GM10248 (cell line): ENCODE measurements at regions not wholly inside any gene's neighbourhood (a gene's known extent, or its start where the extent isn't known, plus 50 kb on each side); places are given as distances from the start of the nearest gene placed in this dataset.

ENCODE experiments used
- CTCF ChIA-PET: fragments of 300-600 bp; sonication (Branson Sonifier 250); formaldehyde crosslinking; extraction: SDS; loops from one replicate; lab custom pipeline; 2021; ENCODE audit warnings: antibody characterized with exemption; lab: Yijun Ruan, JAX
- POLR2A ChIA-PET: fragments of 350-650 bp; sonication (Branson Sonifier 250); formaldehyde crosslinking; extraction: SDS; loops from one replicate; lab custom pipeline; 2020; ENCODE audit warnings: antibody characterized with exemption; lab: Yijun Ruan, JAX
- DNase-seq: peaks from one replicate; pipeline ENCODE4 v3.0.0; 2012; ENCODE audit errors: extremely low spot score
- TF ChIP-seq, protein P1 (sequence below): IDR thresholded peaks from 2 replicates; pipeline ENCODE4 v1.5.1; 2012; ENCODE audit warnings: mild to moderate bottlenecking, low read depth; ENCODE audit errors: extremely low read depth, missing control alignments, control extremely low read depth

GRCh38 chr2:26530696-26531095 lies 52.8 kb upstream of the OTOF start:
- CTCF ChIA-PET = interaction anchor here (1.2 kb wide), 1 partner anchor 10 kb away, joined by 4 read pairs; no protein-coding TSS in a partner anchor
- no peak for DNase-seq
- TF ChIP-seq, protein P1, sequence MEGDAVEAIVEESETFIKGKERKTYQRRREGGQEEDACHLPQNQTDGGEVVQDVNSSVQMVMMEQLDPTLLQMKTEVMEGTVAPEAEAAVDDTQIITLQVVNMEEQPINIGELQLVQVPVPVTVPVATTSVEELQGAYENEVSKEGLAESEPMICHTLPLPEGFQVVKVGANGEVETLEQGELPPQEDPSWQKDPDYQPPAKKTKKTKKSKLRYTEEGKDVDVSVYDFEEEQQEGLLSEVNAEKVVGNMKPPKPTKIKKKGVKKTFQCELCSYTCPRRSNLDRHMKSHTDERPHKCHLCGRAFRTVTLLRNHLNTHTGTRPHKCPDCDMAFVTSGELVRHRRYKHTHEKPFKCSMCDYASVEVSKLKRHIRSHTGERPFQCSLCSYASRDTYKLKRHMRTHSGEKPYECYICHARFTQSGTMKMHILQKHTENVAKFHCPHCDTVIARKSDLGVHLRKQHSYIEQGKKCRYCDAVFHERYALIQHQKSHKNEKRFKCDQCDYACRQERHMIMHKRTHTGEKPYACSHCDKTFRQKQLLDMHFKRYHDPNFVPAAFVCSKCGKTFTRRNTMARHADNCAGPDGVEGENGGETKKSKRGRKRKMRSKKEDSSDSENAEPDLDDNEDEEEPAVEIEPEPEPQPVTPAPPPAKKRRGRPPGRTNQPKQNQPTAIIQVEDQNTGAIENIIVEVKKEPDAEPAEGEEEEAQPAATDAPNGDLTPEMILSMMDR = no peak
- POLR2A ChIA-PET = no interaction called here

GRCh38 chr2:26530240-26530540 lies 52.3 kb upstream of the OTOF start:
- POLR2A ChIA-PET = no interaction called here
- TF ChIP-seq, protein P1 = no peak
- no peak for DNase-seq
- CTCF ChIA-PET = interaction anchor here (1.2 kb wide), 1 partner anchor 10 kb away, joined by 4 read pairs; no protein-coding TSS in a partner anchor

- DNase-seq = no peak
- TF ChIP-seq, protein P1 = no peak
- ChIA-PET POLR2A (no interaction called here), CTCF (no interaction called here)
Observed at GRCh38 chr2:26529406-26530239, 51.7 kb upstream of the OTOF start.

GRCh38 chr2:26528836-26529235 lies 50.9 kb upstream of the OTOF start:
- TF ChIP-seq, protein P1 = no peak
- DNase-seq = no peak
- POLR2A ChIA-PET = interaction anchor here (0.6 kb wide), 1 partner anchor 174 kb away, joined by 3 read pairs; no protein-coding TSS in a partner anchor
- CTCF ChIA-PET = interaction anchor here (0.8 kb wide), 1 partner anchor 49 kb away, joined by 3 read pairs; no protein-coding TSS in a partner anchor

- DNase-seq = no peak
- ChIA-PET CTCF (interaction anchor here (0.8 kb wide), 1 partner anchor 50 kb away, joined by 3 read pairs; no protein-coding TSS in a partner anchor), POLR2A (interaction anchor here (0.6 kb wide), 1 partner anchor 173 kb away, joined by 3 read pairs; no protein-coding TSS in a partner anchor)
- TF ChIP-seq, protein P1 = no peak
Observed at GRCh38 chr2:26527726-26528585, 50.0 kb upstream of the OTOF start.
